OCI-M2 (cell line): ENCODE measurements at regions not wholly inside any gene's neighbourhood (a gene's known extent, or its start where the extent isn't known, plus 50 kb on each side); places are given as distances from the start of the nearest gene placed in this dataset.
"Not testable (repeated sequence)": the region's sequence is repeated elsewhere in the genome, so short reads cannot be mapped to it uniquely, and the experiment has no call there.

Experiments
- DNase-seq: peaks from one replicate; lab custom pipeline; 2025; ENCODE audit not compliant: unreplicated experiment; lab: John Stamatoyannopoulos, UW

DNA sequence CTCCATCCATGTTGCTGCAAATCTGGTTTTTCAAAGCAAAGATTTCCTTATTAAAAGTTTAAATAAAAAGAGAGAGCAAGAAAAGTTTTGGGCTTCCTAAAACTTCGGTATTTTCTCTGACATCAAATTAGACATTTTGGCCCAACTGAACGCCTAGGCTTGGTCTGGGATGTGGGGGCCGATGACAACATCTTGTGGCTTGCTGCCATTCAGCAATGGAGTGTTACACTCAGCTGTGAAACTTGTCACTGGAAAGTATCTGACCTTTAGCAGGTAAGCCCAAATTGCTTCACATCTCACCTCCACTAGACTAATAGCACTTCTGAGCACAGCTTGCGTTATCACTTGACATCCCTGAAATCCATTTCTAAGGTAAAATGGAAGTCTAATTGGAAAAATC, 320.6 kb downstream of the GATA3 start:
- DNase-seq, result no peak

DNA sequence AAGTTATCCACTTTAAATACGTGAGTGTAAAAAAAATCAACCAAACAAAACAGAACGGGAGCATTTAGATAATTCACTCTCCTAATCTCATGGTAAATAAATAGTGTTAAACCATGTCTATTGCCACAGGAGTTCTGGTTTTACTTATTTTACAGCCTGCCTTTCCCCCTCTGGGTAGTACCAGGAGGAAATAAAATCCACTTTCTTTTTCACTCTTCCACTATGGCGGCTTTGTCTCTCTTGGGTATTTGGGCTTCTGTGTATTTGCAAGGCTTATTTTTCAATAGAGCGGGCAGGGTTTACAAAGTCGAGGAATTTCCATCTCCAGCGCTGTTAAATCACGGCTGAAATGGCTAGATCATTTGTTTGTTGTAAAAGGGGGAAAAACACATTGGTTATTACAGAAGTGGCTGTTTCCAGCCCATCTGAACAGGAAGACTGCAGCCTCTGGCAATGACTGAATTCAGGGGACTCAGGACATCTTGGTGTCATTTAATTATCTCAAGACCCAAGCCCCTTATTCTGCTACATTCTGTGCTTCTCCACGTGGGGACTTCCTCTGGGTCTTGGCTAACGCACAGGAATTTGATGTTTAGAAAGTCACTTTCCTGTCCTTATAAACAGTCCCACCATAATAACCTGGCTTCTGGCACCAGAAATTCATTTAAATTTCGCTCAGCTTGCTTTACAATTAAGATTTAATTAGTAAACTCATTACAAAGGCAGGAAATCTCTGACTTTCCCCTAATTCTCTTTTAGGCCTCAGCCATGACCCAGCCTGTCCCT, 323.9 kb downstream of the GATA3 start:
- DNase-seq, result no peak

DNA sequence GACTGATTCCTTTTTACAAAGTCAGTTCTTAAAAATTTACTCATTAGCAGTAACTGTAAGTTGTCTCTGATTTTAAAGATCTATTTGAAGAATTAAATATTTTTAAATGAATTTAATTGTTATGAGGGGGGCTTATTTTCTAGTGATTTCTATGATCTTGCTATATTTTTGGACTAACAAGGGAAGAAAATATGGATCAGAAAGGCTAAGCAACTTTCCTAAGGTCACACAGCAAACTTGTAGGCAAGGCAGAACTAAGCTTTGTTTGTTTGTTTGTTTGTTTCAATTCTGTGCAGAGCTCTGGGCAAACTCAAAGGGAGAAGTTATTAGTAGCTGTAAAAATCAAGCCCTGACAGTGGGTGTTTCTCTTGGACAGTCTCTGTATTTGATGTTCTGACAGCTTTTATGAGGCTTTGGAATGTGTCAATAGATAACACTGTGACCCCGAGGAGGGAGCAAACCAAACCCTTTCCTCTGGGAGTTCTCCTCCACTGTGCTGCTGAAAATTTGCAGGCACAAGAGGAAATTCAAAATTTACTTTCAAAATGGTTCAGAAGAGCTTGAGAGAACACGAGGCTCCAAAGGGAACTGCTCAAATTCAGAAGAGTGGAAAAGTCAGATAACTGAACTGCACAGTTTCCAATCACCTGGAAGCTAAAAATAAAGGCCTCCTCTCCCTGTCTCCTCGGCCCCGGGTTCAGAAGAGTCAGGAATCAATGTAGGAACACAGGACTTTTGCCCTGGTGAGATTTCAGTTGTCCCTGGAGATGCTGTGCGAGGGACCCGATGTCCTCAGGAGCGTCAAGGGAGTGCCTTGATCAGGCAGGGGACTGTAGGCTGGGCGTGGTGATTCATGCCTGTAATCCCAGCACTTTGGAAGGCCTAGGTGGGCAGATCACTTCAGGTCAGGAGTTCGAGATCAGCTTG, 325.7 kb downstream of the GATA3 start:
- DNase-seq, result no peak

DNA sequence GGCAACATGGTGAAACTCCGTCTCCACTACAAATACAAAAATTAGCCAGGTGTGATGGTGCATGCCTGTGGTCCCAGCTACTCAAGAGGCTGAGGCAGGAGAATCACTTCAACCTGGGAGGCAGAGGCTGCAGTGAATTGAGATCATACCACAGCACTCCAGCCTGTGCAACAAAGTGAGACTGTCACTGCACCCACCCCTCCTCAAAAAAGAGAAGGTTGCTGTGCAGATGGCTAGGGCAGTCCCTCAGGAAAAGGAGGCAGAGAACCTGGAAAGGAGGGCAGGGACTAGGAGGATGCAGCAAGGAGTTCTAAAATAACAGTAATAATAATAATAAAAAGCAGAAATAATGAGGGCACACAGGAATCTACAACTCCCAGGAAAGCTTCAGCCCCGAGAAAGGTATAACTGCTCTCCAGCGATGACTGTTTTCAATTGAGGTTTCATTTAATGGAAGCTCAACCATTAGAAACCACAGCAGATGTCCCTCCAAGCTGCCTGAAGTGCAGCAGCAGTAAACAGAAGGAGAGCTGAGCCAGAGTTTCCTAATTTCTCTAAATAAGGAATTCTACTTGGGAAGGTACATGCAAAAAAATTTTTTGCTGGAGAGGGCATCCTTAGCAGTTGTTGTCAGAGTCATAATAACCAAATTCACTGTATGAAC, 326.5 kb downstream of the GATA3 start:
- DNase-seq, result no peak

DNA sequence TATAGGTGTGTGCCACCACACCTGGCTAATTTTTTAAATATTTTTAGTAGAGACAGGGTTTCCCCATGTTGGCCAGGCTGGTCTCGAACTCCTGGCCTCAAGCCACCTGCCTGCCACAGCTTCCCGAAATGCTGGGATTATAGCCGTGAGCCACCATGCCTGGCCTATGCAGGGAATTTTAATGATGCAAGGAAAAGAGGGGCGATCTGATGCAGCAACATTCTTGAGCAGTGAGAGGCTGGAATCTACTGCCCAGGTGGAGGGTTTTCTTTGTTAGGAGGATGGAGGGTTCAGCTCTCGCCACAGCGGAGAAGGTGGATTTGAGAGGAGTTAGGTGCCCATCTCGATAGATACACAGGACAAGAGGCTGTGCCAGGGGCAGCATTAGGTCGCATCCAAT, 332.3 kb downstream of the GATA3 start:
- DNase-seq, result no peak

DNA sequence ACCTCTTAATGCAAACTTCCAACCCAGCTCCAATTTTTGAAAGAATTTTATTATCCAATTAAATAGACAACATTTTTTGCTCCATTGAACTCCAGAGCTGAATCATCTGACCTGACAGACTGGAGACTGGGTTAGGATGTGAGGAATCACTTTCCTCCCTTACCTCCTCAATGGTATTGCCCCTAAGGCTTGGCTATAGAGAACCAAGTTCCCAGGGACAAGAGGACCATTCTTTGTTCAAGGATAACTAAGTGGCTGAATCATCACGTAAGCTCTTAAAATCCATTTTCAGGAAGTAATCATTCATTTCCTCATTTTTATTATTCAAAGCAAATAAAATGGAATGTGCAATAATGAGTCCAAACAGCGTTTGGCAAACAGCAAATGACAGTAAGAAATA, 335.1 kb downstream of the GATA3 start:
- no peak for DNase-seq

DNA sequence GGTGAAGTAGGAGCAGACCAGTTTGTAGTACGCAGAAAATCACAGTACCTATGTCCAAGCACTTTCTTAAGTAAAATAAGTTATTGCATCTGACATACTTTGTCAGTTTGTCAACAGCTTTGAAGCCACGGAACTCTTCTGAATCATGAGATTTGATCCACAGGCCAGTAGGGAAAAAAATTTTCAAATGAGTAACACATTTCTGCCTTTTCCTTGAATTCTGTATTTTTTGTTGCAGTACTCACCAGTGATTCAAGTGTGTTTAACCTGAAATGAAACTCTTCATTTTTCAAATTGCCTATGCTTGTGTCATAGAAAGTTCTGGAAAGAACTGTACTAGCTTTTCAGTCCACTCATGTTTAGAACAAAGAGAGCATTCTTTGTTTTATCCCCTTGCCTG, 337.7 kb downstream of the GATA3 start:
- no peak for DNase-seq

DNA sequence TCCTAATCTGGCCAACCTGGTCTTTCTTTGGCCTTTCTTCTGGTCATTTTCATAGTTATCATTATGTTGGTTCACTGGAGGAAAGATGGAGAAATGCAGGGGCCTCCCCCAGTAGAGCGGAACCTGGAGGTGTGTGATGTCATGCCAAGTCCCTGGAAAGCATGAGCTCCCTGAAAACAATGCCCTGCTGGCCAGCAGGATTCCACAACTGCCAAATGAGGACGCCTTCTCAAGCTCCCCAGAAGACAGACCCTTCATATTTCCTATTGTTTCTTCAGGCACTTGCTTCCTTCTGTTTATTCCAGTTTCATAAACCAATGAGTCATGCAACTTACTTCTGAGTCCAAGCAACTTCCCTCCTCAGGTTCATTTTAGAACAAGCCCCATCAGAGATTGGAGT, 339.0 kb downstream of the GATA3 start:
- DNase-seq, result no peak

DNA sequence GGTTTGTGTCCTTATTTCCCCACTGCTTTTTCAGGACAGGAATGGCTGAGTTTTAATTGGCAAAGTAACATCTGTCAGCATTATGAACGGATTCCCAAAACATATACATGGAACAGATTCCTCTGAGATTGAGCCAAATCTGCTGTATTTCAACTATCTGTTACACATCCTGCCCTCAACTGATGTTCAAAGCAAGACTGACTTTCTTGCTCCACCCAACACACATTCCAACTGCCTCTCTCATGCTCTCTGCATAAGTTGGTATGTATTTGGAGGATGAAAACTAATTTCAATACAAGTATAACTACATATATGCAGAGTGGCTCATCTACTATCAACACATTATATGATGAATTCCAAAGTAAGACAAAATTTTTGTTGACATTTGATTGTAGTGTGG, 342.2 kb downstream of the GATA3 start:
- no peak for DNase-seq

DNA sequence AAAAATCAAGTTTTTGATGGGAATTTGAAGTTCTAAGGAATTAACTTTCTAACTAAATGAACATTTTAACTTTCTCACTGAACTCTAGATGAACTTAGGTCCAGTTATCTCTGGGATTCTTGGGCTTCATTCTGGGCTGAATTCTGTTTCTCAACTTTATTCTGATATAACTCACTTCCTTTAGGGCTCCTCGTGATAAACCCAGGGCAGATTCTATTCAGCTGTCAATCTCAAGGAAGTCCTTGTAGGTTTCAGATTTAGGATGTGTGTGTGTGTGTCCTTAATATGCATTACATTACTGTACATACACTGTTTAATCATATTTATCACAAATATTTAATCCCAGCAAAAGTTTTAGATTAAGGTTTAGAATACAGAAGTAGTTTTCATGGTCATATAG, 344.3 kb downstream of the GATA3 start:
- no peak for DNase-seq

DNA sequence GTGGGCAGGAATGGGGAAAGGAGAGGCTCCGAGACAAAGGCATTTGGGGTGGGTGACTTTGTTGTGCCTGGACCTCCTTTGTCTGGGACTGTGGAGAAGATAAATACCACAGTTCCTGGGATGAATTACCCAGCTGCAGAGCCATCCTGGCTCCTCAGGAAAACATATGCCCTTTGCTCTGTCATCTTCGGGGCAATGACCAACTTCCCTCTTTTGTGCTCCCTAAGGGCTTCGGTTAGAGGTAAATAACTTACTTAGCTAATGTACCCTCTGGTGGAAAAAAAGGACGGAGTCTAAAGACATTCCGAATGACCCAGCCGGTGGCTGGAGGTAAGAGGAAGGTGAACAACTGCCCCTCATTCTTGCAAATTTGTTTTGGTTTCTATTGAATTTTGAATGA, 345.7 kb downstream of the GATA3 start:
- no peak for DNase-seq

DNA sequence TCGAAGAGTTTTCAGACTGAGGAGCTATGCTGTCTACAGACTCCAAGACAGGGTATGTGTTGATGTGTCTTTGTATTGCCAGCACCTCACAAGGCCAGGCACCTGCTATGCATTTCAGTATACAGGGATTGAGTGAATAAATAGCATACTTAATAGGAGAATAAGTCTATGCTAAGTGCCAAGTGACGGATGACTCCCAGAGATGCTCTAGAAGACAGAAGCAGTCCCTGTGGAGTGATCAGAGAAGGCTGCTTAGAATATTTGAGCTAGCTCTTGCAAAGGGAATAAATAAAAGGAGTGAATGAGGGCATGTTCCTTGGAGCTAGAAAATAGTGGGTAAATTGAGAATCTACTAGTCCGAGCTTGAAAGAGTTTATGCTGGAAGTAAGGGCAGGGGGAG, 346.4 kb downstream of the GATA3 start:
- DNase-seq, result no peak

DNA sequence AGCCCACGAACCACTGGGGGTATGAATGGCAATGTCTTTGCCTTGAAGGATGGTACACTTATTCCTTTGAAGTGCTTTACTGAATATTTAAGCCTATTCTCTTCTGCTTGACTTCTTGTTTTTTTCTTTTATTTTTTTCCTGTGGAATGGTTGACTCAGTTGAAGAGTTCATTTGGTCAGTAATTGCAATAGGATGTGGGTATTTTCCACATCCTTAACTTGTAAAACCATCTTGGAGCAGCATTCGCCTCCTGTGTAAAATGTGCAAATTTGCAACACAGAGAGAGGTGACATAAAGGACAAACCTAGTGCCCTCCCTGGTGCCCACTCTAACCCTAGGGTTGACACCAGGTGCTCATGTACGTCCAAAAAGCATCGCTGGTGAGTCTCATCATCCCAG, 347.0 kb downstream of the GATA3 start:
- DNase-seq, result no peak

DNA sequence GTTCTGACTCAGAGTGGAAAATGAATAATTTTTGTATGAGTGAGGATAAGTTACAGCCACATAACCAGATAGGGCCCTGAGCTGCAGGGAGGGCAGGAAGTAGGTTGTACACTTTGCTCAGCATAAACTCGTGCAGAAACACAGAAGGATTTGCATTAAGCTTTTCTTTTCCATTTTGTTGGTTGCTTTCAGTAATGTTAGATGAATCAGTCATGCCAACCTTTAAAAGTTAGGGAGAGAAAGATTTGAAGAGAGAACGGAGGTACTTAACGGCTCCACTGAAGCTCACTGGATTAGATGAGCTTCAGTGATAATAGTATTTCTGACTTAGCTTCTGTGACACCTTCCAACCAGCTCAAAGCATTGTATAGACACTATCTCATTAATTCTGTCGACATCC, 348.1 kb downstream of the GATA3 start:
- no peak for DNase-seq

DNA sequence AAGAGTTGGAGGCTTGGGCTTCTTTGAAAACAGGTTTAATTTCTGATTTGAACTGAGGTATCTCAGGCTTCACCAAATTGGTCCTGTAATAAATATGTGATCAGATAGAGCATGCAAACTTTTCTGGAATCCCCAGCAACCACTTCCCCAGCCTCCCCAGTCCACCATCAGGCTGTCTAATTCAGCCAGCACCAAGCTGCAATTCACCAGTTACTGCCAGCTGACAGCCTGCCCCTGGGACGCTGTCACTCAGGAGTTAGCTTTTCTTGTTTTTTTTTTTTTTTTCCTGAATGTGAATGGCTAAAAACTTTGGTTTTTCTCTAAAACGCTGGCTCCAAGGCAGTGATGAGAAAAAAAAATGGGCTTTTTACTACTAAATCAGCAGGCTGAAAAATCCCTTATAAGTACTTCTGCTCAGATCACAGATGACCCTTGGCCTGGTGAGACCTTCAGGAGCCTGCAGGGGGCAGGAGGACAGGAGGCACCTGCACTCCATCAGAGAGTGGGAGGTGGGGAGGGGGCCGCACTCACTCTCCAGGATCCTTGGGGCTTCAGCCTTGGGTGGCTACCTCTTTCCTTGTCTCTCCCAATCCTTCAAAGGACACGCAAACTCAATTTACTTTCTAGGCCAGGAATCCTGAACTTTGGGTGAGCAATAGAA, 349.4 kb downstream of the GATA3 start:
- no peak for DNase-seq

DNA sequence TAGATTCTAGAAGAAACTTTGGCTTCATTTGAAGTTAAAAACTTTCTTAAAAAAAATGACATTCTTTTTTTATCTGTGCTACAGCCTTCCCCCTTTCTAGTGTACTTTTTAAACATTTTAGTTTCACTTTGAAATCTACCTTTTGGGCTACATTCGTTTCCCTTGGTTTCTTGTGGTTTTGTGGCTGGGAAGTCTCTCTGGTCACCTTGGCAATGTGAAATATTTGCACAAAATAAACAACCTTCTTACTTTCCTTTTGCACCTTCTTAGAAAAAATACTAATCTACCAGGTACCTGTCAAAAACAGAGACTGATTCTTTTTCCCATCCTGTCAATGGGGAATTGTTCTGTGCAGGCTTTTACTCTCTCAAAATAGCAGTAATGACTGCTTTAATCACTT, 350.2 kb downstream of the GATA3 start:
- DNase-seq, result no peak

DNA sequence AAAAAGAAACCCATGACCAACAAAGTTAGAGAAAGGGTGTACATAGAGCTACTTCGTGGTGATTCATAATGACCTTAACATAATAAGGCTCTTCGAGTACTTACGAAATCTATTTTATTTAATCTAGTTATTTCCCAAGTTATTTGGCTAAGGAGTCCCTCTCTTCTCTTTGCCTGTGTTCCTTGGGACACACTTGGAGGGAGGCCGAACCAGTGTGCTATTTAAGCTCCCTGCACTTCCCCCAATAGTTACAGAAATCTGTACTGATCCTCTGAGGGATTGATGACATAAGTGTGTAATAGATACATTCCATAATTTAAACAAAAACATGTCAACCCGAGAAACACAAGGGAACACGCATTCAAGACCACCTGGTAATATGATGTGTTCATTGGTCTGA, 351.1 kb downstream of the GATA3 start:
- no peak for DNase-seq

DNA sequence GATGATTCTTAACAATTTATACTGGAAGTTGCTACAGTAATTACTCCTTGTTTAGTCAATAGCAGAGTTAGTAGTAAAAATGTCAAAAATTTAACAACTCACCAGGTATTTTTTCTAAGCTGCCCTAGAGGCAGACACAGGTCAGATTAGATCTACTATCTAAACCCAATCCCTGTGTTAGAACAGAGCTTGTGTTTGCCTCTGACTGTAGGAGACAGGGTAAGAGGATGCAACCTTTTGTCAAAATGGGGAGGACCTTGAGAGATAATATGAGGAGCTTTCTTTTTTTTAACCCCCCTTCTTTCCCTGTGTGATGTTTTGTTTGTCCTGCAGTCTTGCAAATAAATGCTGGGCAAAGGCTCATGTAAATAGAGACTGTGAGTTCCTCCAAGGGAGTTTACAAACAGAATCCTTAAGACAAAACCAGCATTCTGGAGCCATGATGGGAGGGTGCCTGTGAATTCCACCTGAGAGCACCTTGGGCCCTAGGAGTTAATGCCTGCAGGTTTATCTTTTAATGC, 353.1 kb downstream of the GATA3 start:
- DNase-seq, result no peak

DNA sequence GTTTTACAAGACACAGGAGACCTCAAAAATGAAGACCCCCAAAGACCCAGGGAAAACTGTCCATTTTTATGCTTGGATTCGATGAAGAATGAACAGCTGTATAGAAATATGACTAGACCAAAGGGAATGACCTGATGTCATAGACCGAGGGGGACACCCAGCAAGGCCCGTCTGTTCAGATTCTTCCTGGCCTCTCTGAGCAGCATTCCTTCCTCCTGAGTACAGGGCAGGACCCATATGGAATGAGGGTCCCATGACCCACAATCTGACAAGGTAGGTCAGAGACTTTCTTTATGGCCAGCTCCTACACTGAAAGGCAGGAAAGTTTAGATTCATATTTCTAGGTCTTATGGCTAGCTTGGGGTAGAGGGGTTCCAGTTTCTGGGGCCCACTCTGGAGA, 356.0 kb downstream of the GATA3 start:
- no peak for DNase-seq

DNA sequence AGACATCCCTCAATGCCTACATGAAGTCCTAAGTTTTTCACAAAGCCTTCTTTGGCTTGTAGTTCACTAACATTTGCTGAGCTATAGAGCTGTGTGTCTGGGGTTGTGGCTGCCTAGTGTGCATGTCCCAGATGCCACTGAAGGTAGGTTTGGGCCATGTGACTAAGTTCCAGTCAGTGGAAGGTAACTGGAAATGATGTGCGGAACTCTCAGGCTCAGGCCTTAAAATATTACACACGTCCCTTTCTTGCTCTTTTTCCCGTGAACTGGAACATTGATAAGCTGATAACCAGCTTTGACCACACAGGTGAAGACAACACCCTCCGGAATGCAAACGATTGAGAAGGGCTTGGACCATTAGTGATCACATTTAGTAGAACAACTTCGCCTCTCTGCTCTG, 358.1 kb downstream of the GATA3 start:
- DNase-seq, result no peak

DNA sequence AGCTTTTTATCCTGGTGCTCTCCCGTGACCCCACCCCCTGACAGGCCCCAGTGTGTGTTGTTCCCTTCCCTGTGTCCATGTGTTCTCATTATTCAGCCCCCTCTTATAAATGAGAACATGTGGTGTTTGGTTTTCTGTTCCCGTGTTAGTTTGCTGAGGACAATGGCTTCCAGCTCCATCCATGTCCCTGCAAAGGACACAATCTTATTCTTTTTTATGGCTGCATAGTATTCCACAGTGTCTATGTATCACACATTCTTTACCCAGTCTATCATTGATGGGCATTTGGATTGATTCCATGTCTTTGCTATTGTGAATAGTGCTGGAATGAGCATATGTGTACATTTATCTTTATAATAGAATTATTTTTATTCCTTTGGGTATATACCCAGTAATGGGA, 360.5 kb downstream of the GATA3 start:
- not testable (repeated sequence) for DNase-seq
